ENCODE measurements at regions not wholly inside any gene's neighbourhood (a gene's known extent, or its start where the extent isn't known, plus 50 kb on each side); places are given as distances from the start of the nearest gene placed in this dataset.

DNA sequence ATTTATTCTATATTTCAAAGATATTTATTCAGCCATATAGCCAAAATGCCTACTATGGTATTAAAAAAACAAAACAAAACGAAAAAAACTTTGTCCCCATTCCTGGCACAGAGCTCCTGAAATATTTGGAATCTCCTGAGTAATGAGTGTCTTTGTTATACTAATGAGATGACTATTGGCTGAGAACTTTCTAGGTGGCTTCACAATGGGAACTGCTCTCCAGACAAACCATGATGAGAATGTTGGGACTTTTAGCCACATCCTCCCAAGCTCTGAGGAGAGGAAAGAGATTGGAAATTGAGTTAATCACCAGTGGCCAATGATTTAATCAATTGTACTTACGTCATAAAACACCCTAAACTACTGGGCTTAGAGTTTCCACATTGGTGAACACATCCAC, 631.8 kb upstream of the SETBP1 start:
- no peak for TF ChIP-seq ZFP3 (CRISPR knock-in tag; IDR thresholded peaks at IDR 0.05)
- TF ChIP-seq BACH2 (CRISPR knock-in tag; IDR thresholded peaks at IDR 0.05; ENCODE audit: borderline replicate concordance) = no peak
- TF ChIP-seq CREB5 (CRISPR knock-in tag; IDR thresholded peaks at IDR 0.05; ENCODE audit: low read depth) = no peak
- TF ChIP-seq TSHZ2 (CRISPR knock-in tag; IDR thresholded peaks at IDR 0.05) = no peak
- no peak for TF ChIP-seq ARNTL (CRISPR knock-in tag; IDR thresholded peaks at IDR 0.05; ENCODE audit: borderline replicate concordance, low read depth)
- no peak for TF ChIP-seq ISL1 (CRISPR knock-in tag; IDR thresholded peaks at IDR 0.05)
- TF ChIP-seq TCF4 (CRISPR knock-in tag; IDR thresholded peaks at IDR 0.05; ENCODE audit: borderline replicate concordance) = no peak
- TF ChIP-seq ZC3H10 (CRISPR knock-in tag; IDR thresholded peaks at IDR 0.05) = no peak
- no peak for TF ChIP-seq PATZ1 (CRISPR knock-in tag; IDR thresholded peaks at IDR 0.05; ENCODE audit: borderline replicate concordance)

Measured in SK-N-SH treated with all-trans-retinoic acid at 6 μM for 48 hours (cell line).